Heart left ventricle (tissue), 16 donors: ENCODE measurements at regions not wholly inside any gene's neighbourhood (a gene's known extent, or its start where the extent isn't known, plus 50 kb on each side); places are given as distances from the start of the nearest gene placed in this dataset.

Source experiments
- ATAC-seq, 4 donors: fragments of 200-7000 bp; cut with Tn5 transposase; one replicate each; pipeline ENCODE4 v1.9.1; 2020 to 2022; ENCODE audit warnings: moderate library complexity in 4 of 4, mild to moderate bottlenecking in 3 of 4, moderate number of reproducible peaks in 1 of 4
- DNase-seq, 5 donors: peaks; one replicate each; pipeline ENCODE4 v3.0.0-alpha.2; 2020
- H3K27ac ChIP-seq, 12 donors: fragments of 200-600 bp; sonication (generic) in 4 of 12; one replicate each; pipeline versions ENCODE4 v1.5.0 to v1.8.0; 2016 to 2022; ENCODE audit warnings: mild to moderate bottlenecking in 2 of 12
- H3K27me3 ChIP-seq, 9 donors: fragments of 200-600 bp; sonication (generic) in 2 of 9; one replicate each; pipeline versions ENCODE4 v1.5.1 to v1.8.0; 2016 to 2022; ENCODE audit warnings: mild to moderate bottlenecking in 3 of 9
- H3K36me3 ChIP-seq, 9 donors: fragments of 200-600 bp; sonication (generic) in 2 of 9; one replicate each; pipeline versions ENCODE4 v1.5.0 to v1.8.0; 2018 to 2022; ENCODE audit warnings: mild to moderate bottlenecking in 2 of 9
- H3K4me1 ChIP-seq, 12 donors: fragments of 200-600 bp; sonication (generic) in 4 of 12; one replicate each; pipeline versions ENCODE4 v1.5.0 to v1.8.0; 2016 to 2022; ENCODE audit warnings: mild to moderate bottlenecking in 3 of 12
- H3K4me3 ChIP-seq, 12 donors: fragments of 200-600 bp; sonication (generic) in 4 of 12; one replicate each; pipeline versions ENCODE4 v1.5.0 to v1.8.0; 2017 to 2022; ENCODE audit warnings: mild to moderate bottlenecking in 9 of 12, moderate library complexity in 4 of 12
- H3K9me3 ChIP-seq, 12 donors: fragments of 200-600 bp; sonication (generic) in 4 of 12; one replicate each; pipeline versions ENCODE4 v1.5.0 to v1.8.0; 2016 to 2022; ENCODE audit warnings: mild to moderate bottlenecking in 1 of 12
- CTCF ChIP-seq, 12 donors: fragments of 200-600 bp; sonication (generic) in 4 of 12; IDR thresholded peaks; one replicate each; pipeline versions ENCODE4 v1.5.0 to v1.8.0; 2018 to 2022; ENCODE audit warnings: antibody characterized with exemption in 12 of 12, mild to moderate bottlenecking in 5 of 12
- POLR2A ChIP-seq, 2 donors: fragments of 450-650 bp; IDR thresholded peaks; one replicate each; pipeline ENCODE4 v1.6.1; 2017; ENCODE audit warnings: antibody characterized with exemption in 2 of 2, mild to moderate bottlenecking in 2 of 2, moderate library complexity in 2 of 2
- WGBS, 4 donors: extraction: QIAGEN DNeasy Blood & Tissue Kit in 2 of 4; methylation state at CpG; one replicate each; pipeline versions ENCODE4 v1.1.5 to v1.1.7; 2013 to 2018; 5-methylcytosine and 5-hydroxymethylcytosine counted together
- intact Hi-C, 10 donors: fragments of 100-400 bp; cut with DNase I; formaldehyde crosslinking; loops; one replicate each; pipeline versions ENCODE4 v1.11.1 to v1.14.2; 2022
- donor health status: ischemic (EF 13 %, LVEDD 7.1; RV severe dilation, severe dysfunction).
- donor health status: healthy with polysubstance abuse.
- donor health status: DM: no; HTN: yes; CAD: no.
- donor health status: DM: no; HTN: no; CAD: no.
- donor health status: ischemic (EF 25% LVEDD 6.9; RV normal size, moderate dysfunction).
- donor health status: ischemic (EF 25% LVEDD 5.7; RV mildly dilated, moderate dysfunction).
- donor health status: healthy.
- donor health status: DM: yes; HTN: yes; CAD: no.
- donor health status: ischemic (EF 35%, LVEDD 5.7; RV mildly dilated, moderate dysfunction).
- donor health status: nonischemic (EF 11% LVEDD 7.7; RV severe dilation, severe dysfunction).
- donor health status: DM: yes; HTN: yes; CAD: no.
- donor health status: PGD.
- donor health status: ischemic (EF 29% LVEDD 5.4; RV normal size, mild dysfunction).
- donor health status: nonischemic (EF 23%, LVEDD 6.1; RV moderate dilation, normal function).

GRCh38 chr19:30882411-30883005 is 466.7 kb downstream of the TSHZ3 start:
- TF ChIP-seq POLR2A (IDR thresholded peaks at IDR 0.05) (no peak), CTCF (IDR thresholded peaks at IDR 0.05) (no peak)
- peaks cover 0 to 3% (median 0%) of the 10 kb centered on the region in 9 donors for H3K27me3 ChIP-seq
- no peak overlapping the region for H3K4me3 ChIP-seq
- no peaks in the 10 kb centered on the region for H3K36me3 ChIP-seq
- H3K27ac ChIP-seq: no peak overlapping the region
- H3K4me1 ChIP-seq: peaks cover 0 to 10% (median 0%) of the 10 kb centered on the region in 12 donors
- no peak for DNase-seq
- ATAC-seq: no peak
- WGBS, 4 donors: 65 to 73% (median 69%) methylated on average over 7 of the region's 7 CpGs
- intact Hi-C loops: no loop called here
- no peaks in the 10 kb centered on the region for H3K9me3 ChIP-seq

- H3K27me3 ChIP-seq: peaks cover 0 to 3% (median 0%) of the 10 kb centered on the region in 9 donors
- DNase-seq (peak in 1 of 5 donors; percentile 28), ATAC-seq (no peak)
- 46 to 69% (median 60%) methylated on average over 2 of the region's 2 CpGs for WGBS, 4 donors
- no peaks in the 10 kb centered on the region for H3K9me3 ChIP-seq
- H3K4me3 ChIP-seq: no peak overlapping the region
- intact Hi-C loops: no loop called here
- no peak overlapping the region for H3K27ac ChIP-seq
- H3K4me1 ChIP-seq: peaks cover 0 to 10% (median 0%) of the 10 kb centered on the region in 12 donors
- TF ChIP-seq CTCF (IDR thresholded peaks at IDR 0.05) (no peak), POLR2A (IDR thresholded peaks at IDR 0.05) (no peak)
- H3K36me3 ChIP-seq: no peaks in the 10 kb centered on the region
Observed at GRCh38 chr19:30881930-30882329, 467.3 kb downstream of the TSHZ3 start.

GRCh38 chr19:30881281-30881680 is 468.0 kb downstream of the TSHZ3 start:
- Histone ChIP-seq H3K4me1 (peaks cover 0 to 10% (median 0%) of the 10 kb centered on the region in 12 donors), H3K9me3 (no peaks in the 10 kb centered on the region), H3K4me3 (no peak overlapping the region), H3K27me3 (peaks cover 0 to 3% (median 0%) of the 10 kb centered on the region in 9 donors), H3K27ac (no peak overlapping the region), H3K36me3 (no peaks in the 10 kb centered on the region)
- DNase-seq (no peak), ATAC-seq (no peak)
- intact Hi-C loops: no loop called here
- TF ChIP-seq POLR2A (IDR thresholded peaks at IDR 0.05): no peak
- TF ChIP-seq CTCF (IDR thresholded peaks at IDR 0.05): no peak
- 66 to 73% (median 72%) methylated on average over 7 of the region's 7 CpGs for WGBS, 4 donors

- ATAC-seq: no peak
- no peaks in the 10 kb centered on the region for H3K9me3 ChIP-seq
- peaks cover 0 to 10% (median 0%) of the 10 kb centered on the region in 12 donors for H3K4me1 ChIP-seq
- peaks cover 0 to 3% (median 0%) of the 10 kb centered on the region in 9 donors for H3K27me3 ChIP-seq
- intact Hi-C loops: no loop called here
- TF ChIP-seq CTCF (IDR thresholded peaks at IDR 0.05) (no peak), POLR2A (IDR thresholded peaks at IDR 0.05) (no peak)
- H3K27ac ChIP-seq: no peak overlapping the region
- WGBS, 4 donors: 60 to 63% (median 60%) methylated on average over 4 of the region's 4 CpGs
- DNase-seq: no peak
- H3K4me3 ChIP-seq: no peak overlapping the region
- no peaks in the 10 kb centered on the region for H3K36me3 ChIP-seq
Observed at GRCh38 chr19:30880551-30880950, 468.7 kb downstream of the TSHZ3 start.
